H9 (cell line): ENCODE measurements at regions not wholly inside any gene's neighbourhood (a gene's known extent, or its start where the extent isn't known, plus 50 kb on each side); places are given as distances from the start of the nearest gene placed in this dataset.
"Not testable (repeated sequence)": the region's sequence is repeated elsewhere in the genome, so short reads cannot be mapped to it uniquely, and the experiment has no call there.

ENCODE experiments used
- DNase-seq: peaks from one replicate; pipeline ENCODE4 v3.0.0-alpha.2; 2017
- H2AFZ ChIP-seq: one replicate; pipeline ENCODE4 v1.6.1; 2013; ENCODE audit warnings: mild to moderate bottlenecking, low read length, control low read depth, moderate library complexity
- H2AK5ac ChIP-seq: 2 replicates; pipeline ENCODE4 v1.6.1; 2013; ENCODE audit warnings: low read length, control low read depth, mixed read lengths; ENCODE audit not compliant: insufficient read length
- H2BK120ac ChIP-seq: one replicate; pipeline ENCODE4 v1.6.1; 2013; ENCODE audit warnings: low read depth, mild to moderate bottlenecking, low read length, control low read depth, inconsistent platforms; ENCODE audit not compliant: poor library complexity, severe bottlenecking
- H2BK12ac ChIP-seq: 2 replicates; pipeline ENCODE4 v1.6.1; 2013; ENCODE audit warnings: low read length, control low read depth, mixed read lengths, low read depth; ENCODE audit not compliant: insufficient read length
- H2BK15ac ChIP-seq: 2 replicates; pipeline ENCODE4 v1.6.1; 2013; ENCODE audit warnings: low read depth, low read length, control low read depth
- H2BK20ac ChIP-seq: one replicate; pipeline ENCODE4 v1.6.1; 2013; ENCODE audit warnings: low read depth, mild to moderate bottlenecking, low read length, control low read depth, inconsistent platforms; ENCODE audit not compliant: poor library complexity, severe bottlenecking
- H2BK5ac ChIP-seq: 2 replicates; pipeline ENCODE4 v1.6.1; 2013; ENCODE audit warnings: low read length, control low read depth, mixed read lengths; ENCODE audit not compliant: insufficient read length
- H3K14ac ChIP-seq: 2 replicates; pipeline ENCODE4 v1.6.1; 2013; ENCODE audit warnings: low read length, control low read depth; ENCODE audit not compliant: insufficient read depth
- H3K18ac ChIP-seq: 2 replicates; pipeline ENCODE4 v1.6.1; 2013; ENCODE audit warnings: low read depth, mild to moderate bottlenecking, mixed read lengths, low read length, control low read depth; ENCODE audit not compliant: insufficient read length
- H3K23ac ChIP-seq: 2 replicates; pipeline ENCODE4 v1.6.1; 2013; ENCODE audit warnings: low read length, control low read depth, mixed read lengths, low read depth; ENCODE audit not compliant: insufficient read length
- H3K23me2 ChIP-seq: 2 replicates; pipeline ENCODE4 v1.6.1; 2013; ENCODE audit warnings: low read depth, mild to moderate bottlenecking, mixed read lengths, low read length, control low read depth; ENCODE audit not compliant: insufficient read length, poor library complexity, severe bottlenecking
- H3K27ac ChIP-seq: 2 replicates; pipeline ENCODE4 v1.5.1; 2013; ENCODE audit warnings: low read length, control low read depth, mixed read lengths, low read depth; ENCODE audit not compliant: insufficient read length
- H3K27me3 ChIP-seq: 2 replicates; pipeline ENCODE4 v1.6.1; 2013; ENCODE audit warnings: low read length, control low read depth, inconsistent platforms; ENCODE audit not compliant: insufficient read depth
- H3K4ac ChIP-seq: 2 replicates; pipeline ENCODE4 v1.6.1; 2013; ENCODE audit warnings: low read depth, mild to moderate bottlenecking, control low read depth, inconsistent platforms, low read length, moderate library complexity
- H3K4me1 ChIP-seq: 2 replicates; pipeline ENCODE4 v1.6.1; 2013; ENCODE audit warnings: low read length, control low read depth, inconsistent platforms; ENCODE audit not compliant: insufficient read depth
- H3K4me2 ChIP-seq: 2 replicates; pipeline ENCODE4 v1.6.1; 2013; ENCODE audit warnings: low read length, control low read depth, mixed read lengths; ENCODE audit not compliant: insufficient read length, insufficient read depth
- H3K56ac ChIP-seq: 2 replicates; pipeline ENCODE4 v1.6.1; 2013; ENCODE audit warnings: low read depth, mild to moderate bottlenecking, mixed read lengths, low read length, control low read depth; ENCODE audit not compliant: insufficient read length
- H3K79me1 ChIP-seq: 2 replicates; pipeline ENCODE4 v1.6.1; 2013; ENCODE audit warnings: low read depth, mild to moderate bottlenecking, moderate library complexity, low read length, control low read depth, inconsistent platforms; ENCODE audit not compliant: insufficient read depth, poor library complexity, severe bottlenecking
- H3K79me2 ChIP-seq: 2 replicates; pipeline ENCODE4 v1.6.1; 2013; ENCODE audit warnings: low read length, control low read depth, inconsistent platforms; ENCODE audit not compliant: insufficient read depth
- H3K9ac ChIP-seq: 2 replicates; pipeline ENCODE4 v1.6.1; 2013; ENCODE audit warnings: low read length, control low read depth, mixed read lengths; ENCODE audit not compliant: insufficient read length; ENCODE audit errors: extremely low read depth
- H3K9me3 ChIP-seq: one replicate; pipeline ENCODE4 v1.6.1; 2013; ENCODE audit warnings: low read depth, low read length, inconsistent platforms; ENCODE audit not compliant: control insufficient read depth
- H3T11ph ChIP-seq: one replicate; pipeline ENCODE4 v1.6.1; 2013; ENCODE audit warnings: mild to moderate bottlenecking, low read length, control low read depth, inconsistent platforms
- H4K20me1 ChIP-seq: one replicate; pipeline ENCODE4 v1.6.1; 2013; ENCODE audit not compliant: control insufficient read depth, insufficient read length, insufficient read depth
- H4K5ac ChIP-seq: 2 replicates; pipeline ENCODE4 v1.6.1; 2013; ENCODE audit warnings: low read depth, mild to moderate bottlenecking, mixed read lengths, low read length, control low read depth; ENCODE audit not compliant: insufficient read length
- H4K8ac ChIP-seq: replicated peaks from 2 replicates; pipeline ENCODE4 v1.6.1; 2013; ENCODE audit warnings: low read length, control low read depth, mixed read lengths, low read depth; ENCODE audit not compliant: insufficient read length
- H4K91ac ChIP-seq: 2 replicates; pipeline ENCODE4 v1.6.1; 2013; ENCODE audit warnings: low read depth, mild to moderate bottlenecking, moderate library complexity, mixed read lengths, low read length, control low read depth; ENCODE audit not compliant: insufficient read length
- H3K27ac Mint-ChIP-seq, 3 experiments: 2 replicates in 2 of 3; 3 replicates in 1 of 3; pipeline ENCODE4 v1.8.0; 2020 to 2021; ENCODE audit warnings: mixed read lengths in 3 of 3, mild to moderate bottlenecking in 1 of 3, moderate library complexity in 1 of 3
- H3K27me3 Mint-ChIP-seq: 2 replicates; pipeline ENCODE4 v1.8.0; 2021; ENCODE audit warnings: low read depth, mild to moderate bottlenecking, moderate library complexity, mixed read lengths
- H3K36me3 Mint-ChIP-seq, 3 experiments: 2 replicates in 2 of 3; 3 replicates in 1 of 3; pipeline ENCODE4 v1.8.0; 2020 to 2021; ENCODE audit warnings: low read depth in 3 of 3, mixed read lengths in 3 of 3; ENCODE audit not compliant: insufficient read depth in 1 of 3
- H3K4me1 Mint-ChIP-seq, 2 experiments: 2 replicates each; pipeline ENCODE4 v1.8.0; 2020; ENCODE audit warnings: mixed read lengths in 2 of 2
- H3K4me3 Mint-ChIP-seq, 2 experiments: 2 replicates in 1 of 2; 3 replicates in 1 of 2; pipeline ENCODE4 v1.8.0; 2020 to 2021; ENCODE audit warnings: mild to moderate bottlenecking in 2 of 2, mixed read lengths in 2 of 2, moderate library complexity in 1 of 2
- H3K9me3 Mint-ChIP-seq, 2 experiments: 2 replicates in 1 of 2; 3 replicates in 1 of 2; pipeline ENCODE4 v1.8.0; 2020; ENCODE audit warnings: mild to moderate bottlenecking in 2 of 2, mixed read lengths in 2 of 2, moderate library complexity in 1 of 2
- WGBS: extraction: QIAGEN DNeasy Blood & Tissue Kit; methylation state at CpG from one replicate; pipeline ENCODE4 v1.1.7; 2013; ENCODE audit warnings: missing lambda C conversion rate, low lambda C conversion rate, mixed read lengths; ENCODE audit not compliant: insufficient read length; ENCODE audit errors: extremely low coverage; 5-methylcytosine and 5-hydroxymethylcytosine counted together
- TF ChIP-seq, protein P1 (sequence below): fragments of 200-600 bp; sonication (generic); conservative IDR thresholded peaks from 3 replicates; pipeline ENCODE4 v1.8.0; 2021; ENCODE audit warnings: antibody characterized with exemption, mild to moderate bottlenecking

DNA sequence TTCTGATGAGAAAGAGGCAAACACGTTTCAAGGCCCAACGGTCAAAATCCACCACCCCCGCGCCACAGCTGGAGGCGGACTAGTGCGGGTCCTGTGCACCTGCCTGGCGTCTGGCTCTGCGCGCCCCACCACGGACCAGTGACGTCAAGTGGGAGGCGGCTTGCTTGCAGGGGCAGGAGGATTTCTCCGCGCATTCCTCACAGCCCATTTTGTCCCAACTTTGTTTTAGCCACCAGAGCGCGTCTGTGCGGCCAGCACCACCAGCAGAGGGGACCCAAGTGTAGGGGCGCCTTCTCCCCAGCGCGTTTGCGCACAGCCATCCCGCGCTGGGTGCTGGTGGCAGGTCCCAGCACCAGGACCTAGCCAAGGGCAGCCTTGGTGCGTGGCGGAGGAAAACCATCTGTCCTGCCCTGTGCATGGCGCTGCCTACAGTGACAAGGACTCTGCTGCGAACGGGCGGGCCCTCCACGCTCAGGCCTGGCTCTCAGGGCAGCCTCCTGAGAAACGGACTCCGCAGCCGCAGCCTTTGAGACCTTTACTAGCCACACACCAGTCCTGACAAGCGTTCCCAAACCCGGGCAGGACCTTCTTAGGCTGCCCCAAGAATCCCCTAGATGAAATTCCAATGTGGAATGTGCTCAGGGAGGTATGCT is 194.8 kb upstream of the EXOC2 start:
- no peaks in the 10 kb centered on the region for H3K79me2 ChIP-seq
- no peak overlapping the region for H3K4ac ChIP-seq
- Mint-ChIP-seq H3K9me3 (no peaks in the 10 kb centered on the region), H3K36me3 (no peaks in the 10 kb centered on the region), H3K27ac (no peak overlapping the region), H3K4me3 (no peak overlapping the region), H3K27me3 (peaks cover 3% of the 10 kb centered on the region), H3K4me1 (no peaks in the 10 kb centered on the region)
- DNase-seq = peak; percentile 39
- H2BK12ac ChIP-seq = no peak overlapping the region
- no peak overlapping the region for H3K14ac ChIP-seq
- no peaks in the 10 kb centered on the region for H3K27me3 ChIP-seq
- no peak overlapping the region for H2AK5ac ChIP-seq
- no peak overlapping the region for H4K8ac ChIP-seq
- no peak overlapping the region for H4K91ac ChIP-seq
- H4K5ac ChIP-seq = no peak overlapping the region
- H3K23ac ChIP-seq = no peak overlapping the region
- H3K9ac ChIP-seq = no peak overlapping the region
- TF ChIP-seq, protein P1, sequence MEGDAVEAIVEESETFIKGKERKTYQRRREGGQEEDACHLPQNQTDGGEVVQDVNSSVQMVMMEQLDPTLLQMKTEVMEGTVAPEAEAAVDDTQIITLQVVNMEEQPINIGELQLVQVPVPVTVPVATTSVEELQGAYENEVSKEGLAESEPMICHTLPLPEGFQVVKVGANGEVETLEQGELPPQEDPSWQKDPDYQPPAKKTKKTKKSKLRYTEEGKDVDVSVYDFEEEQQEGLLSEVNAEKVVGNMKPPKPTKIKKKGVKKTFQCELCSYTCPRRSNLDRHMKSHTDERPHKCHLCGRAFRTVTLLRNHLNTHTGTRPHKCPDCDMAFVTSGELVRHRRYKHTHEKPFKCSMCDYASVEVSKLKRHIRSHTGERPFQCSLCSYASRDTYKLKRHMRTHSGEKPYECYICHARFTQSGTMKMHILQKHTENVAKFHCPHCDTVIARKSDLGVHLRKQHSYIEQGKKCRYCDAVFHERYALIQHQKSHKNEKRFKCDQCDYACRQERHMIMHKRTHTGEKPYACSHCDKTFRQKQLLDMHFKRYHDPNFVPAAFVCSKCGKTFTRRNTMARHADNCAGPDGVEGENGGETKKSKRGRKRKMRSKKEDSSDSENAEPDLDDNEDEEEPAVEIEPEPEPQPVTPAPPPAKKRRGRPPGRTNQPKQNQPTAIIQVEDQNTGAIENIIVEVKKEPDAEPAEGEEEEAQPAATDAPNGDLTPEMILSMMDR = no peak
- no peaks in the 10 kb centered on the region for H4K20me1 ChIP-seq
- H3K4me1 ChIP-seq = no peaks in the 10 kb centered on the region
- no peak overlapping the region for H2AFZ ChIP-seq
- no peak overlapping the region for H3K18ac ChIP-seq
- no peaks in the 10 kb centered on the region for H3K23me2 ChIP-seq
- H2BK5ac ChIP-seq = no peak overlapping the region
- no peak overlapping the region for H3K4me2 ChIP-seq
- no peak overlapping the region for H2BK20ac ChIP-seq
- H3K27ac ChIP-seq = no peak overlapping the region
- H3T11ph ChIP-seq = no peak overlapping the region
- H3K79me1 ChIP-seq = no peaks in the 10 kb centered on the region
- H3K56ac ChIP-seq = no peak overlapping the region
- H2BK120ac ChIP-seq = no peak overlapping the region
- WGBS = no CpG with 5 or more reads among the region's 35 CpGs
- no peaks in the 10 kb centered on the region for H3K9me3 ChIP-seq
- no peak overlapping the region for H2BK15ac ChIP-seq

DNA sequence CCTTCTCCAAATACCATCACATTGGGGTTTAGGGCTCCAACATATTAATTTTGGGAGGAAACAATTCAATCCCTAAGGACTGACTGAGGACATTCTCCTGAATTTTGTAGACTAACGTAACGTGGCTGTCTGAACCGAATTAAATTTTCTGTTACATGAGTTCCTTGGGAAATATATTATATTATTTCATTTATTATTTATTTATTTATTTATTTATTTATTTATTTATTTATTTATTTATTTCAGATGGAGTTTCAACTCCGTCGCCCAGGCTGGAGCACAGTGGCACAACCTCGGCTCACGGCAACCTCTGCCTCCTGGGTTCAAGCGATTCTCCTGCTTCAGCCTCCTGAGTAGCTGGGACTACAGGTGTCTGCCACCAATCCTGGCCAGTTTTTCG is 193.2 kb upstream of the EXOC2 start:
- H3T11ph ChIP-seq, H4K8ac ChIP-seq, H3K4ac ChIP-seq, H3K4me1 Mint-ChIP-seq, H3K27me3 ChIP-seq, H3K14ac ChIP-seq, H3K56ac ChIP-seq, H2BK15ac ChIP-seq, H2AK5ac ChIP-seq, H3K27me3 Mint-ChIP-seq, H2BK5ac ChIP-seq, H3K23me2 ChIP-seq, H2BK120ac ChIP-seq, H2BK20ac ChIP-seq, H3K79me2 ChIP-seq, H2AFZ ChIP-seq, H2BK12ac ChIP-seq, H4K5ac ChIP-seq, H3K36me3 Mint-ChIP-seq, H3K27ac ChIP-seq, H3K9me3 Mint-ChIP-seq, H4K91ac ChIP-seq, H3K4me2 ChIP-seq, H3K23ac ChIP-seq, H3K4me1 ChIP-seq, H3K4me3 Mint-ChIP-seq, H3K79me1 ChIP-seq, H3K18ac ChIP-seq, DNase-seq, H4K20me1 ChIP-seq, H3K9ac ChIP-seq, H3K9me3 ChIP-seq, H3K27ac Mint-ChIP-seq: not testable (repeated sequence)
- WGBS = no CpG with 5 or more reads among the region's 9 CpGs
